SU-DHL-6 (cell line): ENCODE measurements at regions not wholly inside any gene's neighbourhood (a gene's known extent, or its start where the extent isn't known, plus 50 kb on each side); places are given as distances from the start of the nearest gene placed in this dataset.

Source experiments
- H2AFZ ChIP-seq: fragments of 200-600 bp; sonication (generic); 2 replicates; pipeline ENCODE4 v1.6.1; 2014; ENCODE audit warnings: low read depth, mild to moderate bottlenecking, moderate library complexity, mixed read lengths, antibody characterized with exemption, low read length; ENCODE audit not compliant: severe bottlenecking
- H3F3A ChIP-seq: fragments of 200-600 bp; shearing (Covaris generic); 2 replicates; pipeline ENCODE4 v1.6.0; 2016; ENCODE audit warnings: antibody characterized with exemption, mild to moderate bottlenecking; ENCODE audit not compliant: insufficient read depth
- H3K27ac ChIP-seq: fragments of 200-600 bp; sonication (generic); 2 replicates; pipeline ENCODE4 v1.5.1; 2016; ENCODE audit warnings: low read depth, mild to moderate bottlenecking, low read length, moderate library complexity, mixed read lengths
- H3K27me3 ChIP-seq: fragments of 200-600 bp; sonication (generic), shearing (Covaris generic); 2 replicates; pipeline ENCODE4 v1.6.0; 2014; ENCODE audit warnings: mild to moderate bottlenecking, low read length
- H3K36me3 ChIP-seq: fragments of 200-600 bp; sonication (generic); 2 replicates; pipeline ENCODE4 v1.6.1; 2014; ENCODE audit warnings: mild to moderate bottlenecking, low read length, mixed read lengths
- H3K4me2 ChIP-seq: fragments of 300-600, 200-600 bp; shearing (Covaris generic), sonication (generic); 2 replicates; pipeline ENCODE4 v1.6.0; 2014; ENCODE audit warnings: low read length, low read depth, mild to moderate bottlenecking; ENCODE audit not compliant: poor library complexity, severe bottlenecking
- H3K4me3 ChIP-seq: fragments of 200-600 bp; sonication (generic); 2 replicates; pipeline ENCODE4 v1.5.1; 2014; ENCODE audit warnings: antibody characterized with exemption, low read length, mild to moderate bottlenecking, mixed read lengths; ENCODE audit not compliant: insufficient read depth, poor library complexity, severe bottlenecking
- H3K79me2 ChIP-seq: fragments of 200-600 bp; sonication (generic); 2 replicates; pipeline ENCODE4 v1.6.1; 2014; ENCODE audit warnings: mild to moderate bottlenecking, low read length, moderate library complexity; ENCODE audit not compliant: insufficient read depth
- H3K9ac ChIP-seq: fragments of 200-600 bp; sonication (generic); 2 replicates; pipeline ENCODE4 v1.7.0; 2014; ENCODE audit warnings: mild to moderate bottlenecking, low read length
- H3K9me2 ChIP-seq: fragments of 200-600 bp; sonication (generic); replicated peaks from 2 replicates; pipeline ENCODE4 v1.6.1; 2014; ENCODE audit warnings: low read length; ENCODE audit not compliant: insufficient read depth
- H3K9me3 ChIP-seq: fragments of 200-600 bp; sonication (generic); 2 replicates; pipeline ENCODE4 v1.6.1; 2014; ENCODE audit warnings: low read length, mixed read lengths; ENCODE audit not compliant: insufficient read depth
- H4K20me1 ChIP-seq: fragments of 200-600 bp; sonication (generic); 2 replicates; pipeline ENCODE4 v1.6.1; 2014; ENCODE audit warnings: low read depth, mild to moderate bottlenecking, antibody characterized with exemption, low read length, moderate library complexity, mixed read lengths
- EZH2phosphoT487 ChIP-seq: fragments of 200-600 bp; sonication (generic), shearing (Covaris generic); conservative IDR thresholded peaks from 2 replicates; pipeline ENCODE4 v1.6.1; 2018; ENCODE audit warnings: mild to moderate bottlenecking, antibody characterized with exemption, low read length, moderate library complexity, mixed read lengths
- TF ChIP-seq, protein P1 (sequence below): fragments of 200-600 bp; sonication (generic); IDR thresholded peaks from one replicate; pipeline ENCODE4 v1.5.1; 2017; ENCODE audit warnings: antibody characterized with exemption, mild to moderate bottlenecking, low read length, moderate library complexity; ENCODE audit not compliant: insufficient read depth, poor library complexity, severe bottlenecking

DNA sequence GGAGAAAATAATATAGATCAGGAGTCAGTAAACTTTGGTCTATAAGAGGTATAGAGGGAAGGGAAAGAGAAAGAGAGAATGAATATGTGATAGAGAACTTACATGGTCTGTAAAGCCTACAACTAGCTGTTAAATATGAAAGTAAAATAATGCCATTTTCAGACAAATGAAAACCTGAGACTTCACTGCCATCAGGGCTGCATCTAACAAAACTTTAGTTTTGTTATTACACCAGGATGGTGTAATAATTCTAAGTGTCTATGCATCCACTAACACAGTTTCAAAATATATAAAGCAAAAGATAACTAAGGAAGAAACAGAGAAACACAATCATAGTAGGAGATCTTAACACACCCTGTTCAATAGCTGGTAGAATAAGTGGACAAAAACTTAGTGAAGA, 217.7 kb downstream of the KLF13 start:
- Histone ChIP-seq H3K27ac (no peak overlapping the region), H3K9ac (no peak overlapping the region), H3K36me3 (no peaks in the 10 kb centered on the region), H3K79me2 (no peaks in the 10 kb centered on the region), H2AFZ (no peak overlapping the region), H3K9me3 (no peaks in the 10 kb centered on the region), H4K20me1 (no peaks in the 10 kb centered on the region), H3K4me3 (no peak overlapping the region), H3K4me2 (no peak overlapping the region), H3F3A (no peaks in the 10 kb centered on the region), H3K9me2 (no peaks in the 10 kb centered on the region), H3K27me3 (no peaks in the 10 kb centered on the region)
- no peak for TF ChIP-seq EZH2phosphoT487
- TF ChIP-seq, protein P1, sequence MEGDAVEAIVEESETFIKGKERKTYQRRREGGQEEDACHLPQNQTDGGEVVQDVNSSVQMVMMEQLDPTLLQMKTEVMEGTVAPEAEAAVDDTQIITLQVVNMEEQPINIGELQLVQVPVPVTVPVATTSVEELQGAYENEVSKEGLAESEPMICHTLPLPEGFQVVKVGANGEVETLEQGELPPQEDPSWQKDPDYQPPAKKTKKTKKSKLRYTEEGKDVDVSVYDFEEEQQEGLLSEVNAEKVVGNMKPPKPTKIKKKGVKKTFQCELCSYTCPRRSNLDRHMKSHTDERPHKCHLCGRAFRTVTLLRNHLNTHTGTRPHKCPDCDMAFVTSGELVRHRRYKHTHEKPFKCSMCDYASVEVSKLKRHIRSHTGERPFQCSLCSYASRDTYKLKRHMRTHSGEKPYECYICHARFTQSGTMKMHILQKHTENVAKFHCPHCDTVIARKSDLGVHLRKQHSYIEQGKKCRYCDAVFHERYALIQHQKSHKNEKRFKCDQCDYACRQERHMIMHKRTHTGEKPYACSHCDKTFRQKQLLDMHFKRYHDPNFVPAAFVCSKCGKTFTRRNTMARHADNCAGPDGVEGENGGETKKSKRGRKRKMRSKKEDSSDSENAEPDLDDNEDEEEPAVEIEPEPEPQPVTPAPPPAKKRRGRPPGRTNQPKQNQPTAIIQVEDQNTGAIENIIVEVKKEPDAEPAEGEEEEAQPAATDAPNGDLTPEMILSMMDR, result no peak

DNA sequence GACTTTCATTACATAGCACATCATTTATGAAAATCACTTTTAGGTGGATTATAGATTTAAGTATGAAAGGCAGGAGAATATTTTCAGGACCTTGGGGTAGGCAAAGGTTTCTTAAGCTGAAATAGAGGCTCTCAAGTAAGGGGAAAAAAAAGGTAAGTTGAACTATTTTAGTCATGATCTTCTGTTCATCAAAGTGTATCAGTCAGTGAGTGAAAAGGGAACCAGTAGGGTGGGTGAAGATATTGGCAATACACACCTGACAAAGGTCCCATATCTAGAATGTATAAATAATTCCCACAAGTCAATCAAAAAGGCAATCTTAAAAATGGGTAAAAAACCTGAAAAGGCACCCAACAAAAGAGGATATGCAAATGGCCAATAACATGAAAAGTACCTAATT, 218.6 kb downstream of the KLF13 start:
- Histone ChIP-seq H3K4me3 (no peak overlapping the region), H3F3A (no peaks in the 10 kb centered on the region), H2AFZ (no peak overlapping the region), H3K79me2 (no peaks in the 10 kb centered on the region), H3K27me3 (no peaks in the 10 kb centered on the region), H3K4me2 (no peak overlapping the region), H3K9me3 (no peaks in the 10 kb centered on the region), H4K20me1 (no peaks in the 10 kb centered on the region), H3K27ac (no peak overlapping the region), H3K36me3 (no peaks in the 10 kb centered on the region), H3K9ac (no peak overlapping the region), H3K9me2 (no peaks in the 10 kb centered on the region)
- TF ChIP-seq, protein P1, result no peak
- no peak for TF ChIP-seq EZH2phosphoT487

DNA sequence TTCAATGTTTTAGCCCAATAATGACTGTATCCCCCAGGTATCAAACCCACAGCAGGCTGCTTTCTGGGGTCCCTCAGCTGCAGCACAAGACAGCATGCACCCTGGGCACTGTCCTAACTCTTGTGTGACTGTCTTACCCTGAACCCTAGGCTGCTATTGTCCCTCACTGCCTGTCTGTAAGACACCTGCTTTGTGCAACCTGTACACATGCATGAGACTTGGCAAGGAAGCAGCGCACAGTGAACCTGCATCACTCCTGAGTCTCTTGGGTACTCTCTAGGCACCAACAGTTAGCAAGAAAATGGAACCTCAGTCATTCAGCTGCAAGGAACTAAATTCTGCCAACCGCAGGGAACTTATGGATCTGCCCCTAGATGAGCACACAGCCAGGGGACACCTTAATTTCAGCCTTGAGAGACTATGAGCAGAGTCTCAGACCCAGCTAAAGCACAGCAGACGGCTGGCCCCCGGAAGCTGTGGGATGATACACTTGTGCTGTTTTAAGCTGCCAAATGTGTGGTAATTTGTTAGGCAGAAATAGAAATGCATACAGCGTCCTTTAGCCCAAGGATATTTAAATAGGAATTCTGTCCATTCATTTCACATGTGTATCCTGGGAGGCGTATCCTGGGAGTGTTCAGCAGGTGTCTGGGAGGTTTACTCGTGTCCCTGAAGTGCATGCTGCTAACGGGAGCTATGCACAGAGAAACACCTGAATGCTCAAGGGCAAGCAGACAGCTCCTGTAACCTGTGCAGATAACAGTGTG, 223.8 kb downstream of the KLF13 start:
- no peaks in the 10 kb centered on the region for H3K36me3 ChIP-seq
- H3K9ac ChIP-seq, result no peak overlapping the region
- H2AFZ ChIP-seq, result no peak overlapping the region
- H3K9me3 ChIP-seq, result no peaks in the 10 kb centered on the region
- no peak overlapping the region for H3K4me3 ChIP-seq
- H3K4me2 ChIP-seq, result no peak overlapping the region
- H3F3A ChIP-seq, result no peaks in the 10 kb centered on the region
- no peaks in the 10 kb centered on the region for H3K79me2 ChIP-seq
- no peaks in the 10 kb centered on the region for H4K20me1 ChIP-seq
- TF ChIP-seq, protein P1, result no peak
- TF ChIP-seq EZH2phosphoT487, result no peak
- no peak overlapping the region for H3K27ac ChIP-seq
- no peaks in the 10 kb centered on the region for H3K27me3 ChIP-seq
- H3K9me2 ChIP-seq, result no peaks in the 10 kb centered on the region
